ENCODE measurements at regions not wholly inside any gene's neighbourhood (a gene's known extent, or its start where the extent isn't known, plus 50 kb on each side); places are given as distances from the start of the nearest gene placed in this dataset.

GRCh38 chr1:220363196-220363837, 91.1 kb upstream of the RAB3GAP2 start:
- no peak for DNase-seq

DNA sequence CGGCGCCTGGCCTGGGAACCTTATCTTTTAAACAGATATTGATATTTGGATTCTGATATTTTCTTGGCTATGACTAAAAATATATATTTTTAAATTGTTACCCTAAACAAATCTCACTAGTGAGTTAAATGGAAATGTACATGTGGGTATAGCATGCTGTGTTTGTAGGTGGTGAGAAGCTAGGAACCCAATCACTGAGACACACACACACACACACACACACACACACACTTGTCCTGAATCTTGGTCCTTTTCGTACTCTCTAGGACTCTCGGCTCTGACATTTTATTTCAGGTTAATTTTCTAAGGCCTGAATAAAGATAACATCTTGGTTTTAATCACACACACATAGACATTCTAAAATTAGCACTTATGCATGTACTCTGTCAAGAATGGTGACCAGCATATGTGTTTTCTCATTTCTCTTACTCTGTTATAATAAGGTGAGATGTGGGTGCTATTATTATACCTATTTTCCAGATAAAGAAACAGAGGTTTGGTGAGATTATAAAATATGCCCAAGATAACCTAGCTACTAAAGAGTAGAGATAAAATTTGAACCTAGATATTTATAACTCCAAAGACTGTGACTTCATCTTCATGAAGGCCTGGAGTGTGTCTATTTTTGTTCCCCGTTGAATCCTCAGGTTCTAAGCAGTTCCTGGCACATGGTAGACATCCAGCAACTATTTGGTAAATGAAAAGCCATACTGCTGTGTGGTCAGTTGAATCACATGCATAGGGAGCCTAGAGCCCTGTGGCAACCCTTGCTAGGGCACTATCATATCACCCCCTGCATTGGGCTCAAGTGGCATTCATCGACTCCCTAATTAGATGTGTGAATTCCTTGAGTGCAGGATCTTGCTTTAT, 85.0 kb upstream of the RAB3GAP2 start:
- DNase-seq, result no peak

DNA sequence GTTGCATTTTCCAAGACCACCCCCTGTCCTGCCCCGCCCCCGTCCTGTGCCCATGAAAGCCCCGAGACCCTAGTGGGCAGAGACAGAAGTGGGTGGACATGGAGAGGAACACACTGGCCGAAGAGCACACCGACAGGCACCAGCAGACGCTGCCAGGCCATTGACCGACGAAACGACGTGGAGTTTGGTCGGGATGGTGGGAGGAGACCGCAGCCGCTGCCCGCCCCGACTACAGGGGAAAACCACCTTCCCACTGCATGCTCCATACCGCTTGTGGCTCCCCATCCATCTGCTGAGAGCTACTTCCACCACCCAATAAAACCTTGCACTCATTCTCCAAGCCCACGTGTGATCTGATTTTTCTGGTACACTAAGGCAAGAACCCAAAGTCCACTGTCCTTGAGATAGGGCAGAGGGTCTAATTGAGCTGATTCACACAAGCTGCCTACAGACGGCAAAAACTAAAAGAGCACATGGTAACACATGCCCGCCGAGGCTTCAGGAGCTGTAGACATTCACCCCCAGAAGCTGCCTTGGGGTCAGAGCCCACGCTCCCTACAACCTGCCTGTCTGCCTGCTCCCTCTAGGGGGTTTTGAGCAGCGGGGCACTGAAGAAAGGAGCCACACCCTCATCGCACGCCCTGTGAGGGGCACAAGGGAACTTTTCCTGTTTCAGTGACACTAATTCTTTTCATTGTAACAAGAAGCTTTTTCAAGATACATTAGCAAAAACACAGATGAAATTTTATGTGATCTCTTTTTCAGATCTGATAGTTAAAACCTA, 81.2 kb upstream of the RAB3GAP2 start:
- no peak for DNase-seq

DNA sequence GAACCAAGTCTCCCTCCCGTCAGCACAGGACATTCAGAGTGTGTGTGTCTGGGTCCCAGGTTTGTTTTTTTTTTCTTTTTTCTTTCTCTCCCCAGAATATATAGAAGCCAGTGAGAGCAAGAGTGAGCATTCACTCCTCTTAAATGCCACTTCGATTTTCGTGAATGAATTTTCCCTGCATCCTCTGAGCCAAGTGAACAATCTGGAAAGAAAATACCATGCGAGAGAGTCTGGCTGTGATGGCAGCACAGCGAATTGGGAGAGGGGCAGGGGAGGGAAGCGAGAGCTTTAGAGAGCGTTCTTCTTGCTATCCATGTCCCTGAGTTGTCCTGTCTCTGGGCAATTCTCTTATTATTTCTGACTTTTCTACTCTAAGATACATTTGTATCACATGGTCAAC, 76.0 kb upstream of the RAB3GAP2 start:
- DNase-seq, result no peak

- no peak for DNase-seq
Observed at GRCh38 chr1:220347654-220348175, 75.5 kb upstream of the RAB3GAP2 start.

- DNase-seq, result no peak
Observed at GRCh38 chr1:220344745-220345144, 72.5 kb upstream of the RAB3GAP2 start.

DNA sequence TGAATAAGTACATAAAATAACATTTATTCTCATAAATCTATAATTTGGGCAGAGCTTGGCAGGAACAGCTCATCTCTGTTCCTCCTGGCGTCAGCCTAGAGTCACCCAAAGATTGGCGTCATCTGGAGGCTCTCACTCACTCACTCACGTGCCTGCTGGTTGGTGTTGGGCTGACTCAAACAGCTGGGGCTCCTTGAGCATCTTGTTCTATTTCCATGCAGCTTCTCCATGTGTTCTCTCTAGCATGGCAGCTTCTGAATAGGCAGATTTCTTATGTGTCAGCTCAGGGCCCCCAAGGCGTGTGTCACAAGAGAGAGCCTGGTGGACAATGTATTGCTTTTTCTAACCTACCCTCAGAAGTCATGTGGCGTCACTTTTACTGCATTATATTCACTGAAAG, 70.6 kb upstream of the RAB3GAP2 start:
- no peak for DNase-seq

DNA sequence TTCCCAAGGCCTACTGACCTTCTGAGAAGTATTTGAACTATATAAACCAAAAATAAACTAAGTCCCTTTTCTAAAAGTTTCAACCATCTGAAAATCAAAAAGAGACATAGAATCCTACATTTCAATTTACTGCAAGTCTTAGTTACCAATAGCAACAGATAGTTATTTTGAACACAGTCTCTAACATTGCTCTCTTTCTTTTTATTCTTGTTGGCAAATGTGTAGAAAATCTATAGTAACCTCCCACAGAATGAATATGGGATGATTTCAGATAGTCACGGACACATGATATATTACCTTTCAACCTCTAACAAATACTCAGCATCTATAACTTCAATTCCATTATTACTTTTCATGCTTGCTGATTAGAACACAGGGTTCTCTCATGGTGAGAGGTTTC, 68.9 kb upstream of the RAB3GAP2 start:
- DNase-seq, result no peak

DNA sequence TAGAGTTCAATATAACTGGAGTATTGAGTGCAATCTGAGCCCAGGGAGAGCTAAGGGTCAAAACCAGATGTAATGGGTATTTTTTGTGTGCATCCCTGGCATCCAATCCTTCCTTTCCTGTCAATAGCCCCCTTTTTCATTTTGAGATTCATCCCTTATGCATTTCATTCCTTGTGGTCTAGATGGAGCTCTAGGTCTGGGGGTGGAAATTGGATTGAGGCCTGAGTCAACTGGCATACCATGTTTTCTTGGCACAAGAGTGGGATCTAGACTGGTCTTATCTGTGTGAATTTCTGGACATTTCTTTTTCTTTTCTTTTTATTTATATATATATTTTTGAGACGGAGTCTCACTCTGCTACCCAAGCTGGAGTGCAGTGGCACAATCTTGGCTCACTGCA, 67.3 kb upstream of the RAB3GAP2 start:
- DNase-seq, result no peak

DNA sequence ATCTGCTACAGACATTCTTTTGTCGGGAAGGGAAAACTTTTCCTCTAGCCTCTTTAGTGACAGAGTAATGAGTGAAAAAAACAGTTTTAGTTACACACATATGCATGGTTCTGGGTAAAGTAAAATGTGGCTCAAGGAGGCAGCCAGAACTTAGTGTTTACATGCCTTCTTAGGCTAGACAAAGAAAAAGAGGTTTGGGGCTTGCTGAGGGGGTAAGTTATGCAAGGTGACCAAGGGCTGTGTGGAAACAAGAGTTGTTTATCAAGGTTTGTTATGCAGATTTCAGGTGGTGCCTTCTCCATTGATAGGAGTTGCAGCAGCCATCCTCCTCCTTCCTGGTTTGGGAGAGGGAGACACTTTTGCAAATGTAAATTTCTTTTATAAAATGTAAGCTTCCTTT, 66.5 kb upstream of the RAB3GAP2 start:
- DNase-seq, result no peak

DNA sequence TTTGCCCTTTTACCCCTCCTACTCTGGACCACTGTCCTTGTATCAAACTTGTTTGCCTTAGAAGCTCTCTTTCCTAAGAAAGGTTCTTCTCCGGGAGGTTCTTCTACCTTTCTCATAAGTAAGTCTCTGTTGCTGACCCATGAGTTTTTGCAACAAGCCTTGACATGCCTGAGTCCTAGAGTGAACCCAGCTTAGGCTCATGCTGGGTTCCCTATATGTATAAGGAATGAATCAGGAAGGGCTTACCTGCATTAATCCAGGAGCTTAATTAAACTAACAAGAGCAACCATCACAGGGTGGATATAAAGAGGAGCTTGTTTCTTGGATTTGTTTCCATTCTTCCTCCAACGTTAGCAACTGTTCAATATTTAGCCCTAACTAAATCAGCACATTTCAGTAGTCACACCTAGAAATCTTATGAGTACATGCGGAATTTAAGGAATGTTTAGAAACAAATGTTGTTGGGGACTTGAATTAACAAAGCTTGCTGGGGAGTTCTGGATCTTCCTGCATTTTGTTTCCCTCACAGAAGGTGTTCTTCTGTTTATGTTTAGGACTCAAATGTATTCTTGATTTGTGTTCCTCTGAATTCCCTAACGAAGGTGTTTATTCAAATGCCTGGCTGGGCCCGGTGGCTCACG, 64.3 kb upstream of the RAB3GAP2 start:
- no peak for DNase-seq

DNA sequence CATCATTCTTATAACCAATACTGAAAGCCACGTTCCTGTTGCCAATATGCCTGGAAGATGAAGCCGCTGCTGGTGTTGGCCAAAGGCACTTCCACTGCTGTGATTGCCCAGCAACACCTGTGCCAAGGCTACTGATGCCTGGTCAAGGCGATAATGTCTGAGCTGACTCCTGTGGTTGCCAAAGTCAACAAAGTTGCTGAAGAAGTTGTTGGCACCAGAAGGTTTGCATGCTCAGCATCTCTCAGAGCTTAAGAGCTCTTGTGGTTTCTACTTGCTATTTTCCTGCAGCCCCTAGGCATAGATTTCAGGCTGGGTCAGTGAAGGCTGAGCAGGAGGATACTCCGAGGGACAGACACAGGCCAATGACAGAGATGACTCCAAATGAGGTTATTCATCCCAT, 63.4 kb upstream of the RAB3GAP2 start:
- DNase-seq, result no peak

DNA sequence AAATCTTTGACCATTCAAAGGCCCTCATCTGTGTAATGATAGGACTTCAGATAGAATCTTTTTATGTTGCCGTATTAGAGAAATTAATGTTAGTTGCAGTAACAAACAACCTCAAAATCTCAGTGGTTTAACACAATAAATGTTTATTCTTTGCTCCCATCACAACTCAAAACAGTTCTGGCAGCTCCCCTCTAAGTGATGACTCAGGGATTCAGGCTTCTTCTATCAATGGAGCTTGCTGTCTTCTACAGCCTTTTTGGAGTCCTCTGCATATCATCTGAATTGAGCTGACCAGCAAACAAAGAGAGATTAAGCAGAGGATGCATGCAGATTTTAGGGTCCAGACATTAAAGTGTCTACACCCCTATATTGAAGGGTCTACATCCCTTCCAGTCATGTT, 59.1 kb upstream of the RAB3GAP2 start:
- no peak for DNase-seq

- no peak for DNase-seq
Observed at GRCh38 chr1:220330265-220330664, 58.0 kb upstream of the RAB3GAP2 start.

- no peak for DNase-seq
Observed at GRCh38 chr1:220327106-220327505, 54.9 kb upstream of the RAB3GAP2 start.

DNA sequence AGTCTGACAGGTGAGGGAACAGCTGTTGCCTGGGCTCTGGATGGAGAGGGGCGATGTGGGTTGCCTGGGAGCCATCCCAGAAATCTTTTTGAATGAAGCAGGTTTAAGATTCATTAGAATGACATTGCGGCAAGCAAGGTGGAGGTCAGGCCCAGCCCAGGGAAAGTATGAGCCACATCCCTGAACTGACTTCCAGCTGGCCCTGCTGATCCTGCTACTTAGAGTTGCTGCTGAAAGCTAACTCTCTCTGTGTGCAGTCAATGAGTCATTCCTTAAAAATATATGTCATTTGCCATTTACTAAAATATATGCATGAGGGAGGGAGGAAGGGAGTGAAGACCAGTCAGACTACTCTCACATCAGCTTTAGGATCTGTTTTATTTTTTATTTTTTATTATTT, 54.3 kb upstream of the RAB3GAP2 start:
- DNase-seq, result no peak

DNA sequence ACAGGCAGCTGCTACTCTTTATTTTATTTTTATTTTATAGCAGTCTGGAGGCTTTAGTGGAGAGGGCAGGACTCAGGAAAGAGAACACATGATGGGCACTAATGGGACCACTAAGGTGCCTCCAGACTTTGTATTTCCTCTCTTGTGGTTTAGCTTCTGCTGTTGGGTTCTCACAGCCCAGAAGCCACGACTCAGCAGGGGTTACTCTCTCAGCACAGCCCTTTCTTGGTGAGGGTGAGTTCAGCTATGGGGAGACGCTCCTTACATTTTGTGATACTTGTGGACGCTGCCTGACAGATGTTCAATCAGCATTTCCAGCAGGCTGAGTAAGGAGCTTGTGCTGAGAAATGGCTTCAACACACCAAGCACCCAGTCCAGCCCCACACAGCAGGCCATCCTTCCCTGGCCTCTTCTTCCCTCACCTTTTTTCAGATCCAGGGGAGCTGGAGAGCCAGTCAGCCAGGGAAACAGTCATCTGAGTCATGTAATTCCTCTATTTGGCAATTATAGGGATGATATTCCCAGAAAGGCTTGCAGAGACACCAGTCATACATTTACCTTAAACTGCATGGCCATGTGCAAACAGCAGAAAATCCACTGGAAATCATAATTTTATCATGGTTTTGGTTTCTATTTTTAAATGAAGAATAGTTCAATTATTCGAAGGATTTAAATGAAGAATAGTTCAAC, 53.2 kb upstream of the RAB3GAP2 start:
- DNase-seq, result no peak

- DNase-seq, result no peak
Observed at GRCh38 chr1:220323717-220324116, 51.5 kb upstream of the RAB3GAP2 start.

GRCh38 chr1:220322570-220322969, 50.3 kb upstream of the RAB3GAP2 start:
- DNase-seq, result no peak

Data from muscle of arm (tissue), 1 donor.